HG03060 (cell line): ENCODE measurements at regions not wholly inside any gene's neighbourhood (a gene's known extent, or its start where the extent isn't known, plus 50 kb on each side); places are given as distances from the start of the nearest gene placed in this dataset.

ENCODE experiments used
- ATAC-seq: cut with Tn5 transposase; IDR thresholded peaks from one replicate; pipeline ENCODE4 v1.9.1; 2021; ENCODE audit warnings: low read depth, moderate number of reproducible peaks; ENCODE audit not compliant: unreplicated experiment

DNA sequence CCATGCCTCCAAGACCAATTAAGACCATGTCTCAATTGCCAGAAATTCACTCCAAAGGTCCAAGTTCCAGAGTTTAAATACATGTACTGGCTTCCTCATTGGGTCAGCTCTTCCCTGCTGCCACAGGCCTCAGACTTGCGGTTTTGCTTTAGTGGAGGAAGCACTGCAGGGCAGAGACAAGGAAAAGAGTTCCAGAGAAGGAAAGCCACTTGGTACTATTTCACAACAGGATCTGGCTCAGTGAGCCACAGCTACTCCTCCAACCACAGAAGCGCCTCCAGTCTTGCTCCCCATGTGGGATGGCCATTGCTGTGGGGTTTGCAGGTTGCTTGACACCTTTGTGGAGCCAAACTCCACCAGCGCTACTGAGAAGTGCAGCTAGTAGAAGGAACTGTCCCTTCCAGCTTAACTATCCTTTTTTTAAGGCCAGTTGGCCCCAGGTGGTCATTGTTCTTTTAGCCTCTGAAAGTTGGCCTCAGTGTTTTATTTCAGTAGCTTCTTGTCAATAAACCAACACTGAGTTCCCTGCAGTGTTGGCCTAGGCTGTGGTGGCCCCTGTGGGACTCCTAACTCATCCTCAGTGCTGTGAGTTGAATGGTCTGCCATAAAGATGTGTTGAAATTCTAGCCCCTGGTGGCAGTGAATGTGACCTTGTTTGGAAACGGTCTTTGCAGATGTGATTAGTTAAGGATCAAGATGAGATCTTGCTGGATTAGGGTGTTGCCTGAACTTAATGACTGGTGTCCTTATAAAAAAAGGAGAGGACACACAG, 93.7 kb upstream of the DAP start:
- ATAC-seq: no peak

DNA sequence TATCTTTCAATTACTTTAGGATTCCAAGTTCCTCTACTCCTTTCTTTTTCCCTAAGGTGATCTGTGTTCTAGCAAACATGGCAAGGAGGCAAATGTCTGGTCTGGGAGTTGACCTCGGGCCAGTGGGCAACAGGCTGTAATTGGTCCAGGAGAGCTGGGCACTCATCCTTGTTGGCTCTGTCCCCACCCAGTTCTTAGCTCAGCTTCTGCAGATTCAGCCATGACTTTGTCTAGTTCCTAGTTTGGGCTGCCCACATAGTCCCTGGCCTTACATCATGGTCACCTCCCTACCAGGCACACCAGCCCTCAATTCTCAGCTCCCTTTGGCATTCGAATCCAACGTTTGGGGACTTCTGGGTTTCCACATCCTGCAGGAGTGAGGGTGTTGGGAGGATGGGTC, 92.1 kb upstream of the DAP start:
- ATAC-seq: no peak

DNA sequence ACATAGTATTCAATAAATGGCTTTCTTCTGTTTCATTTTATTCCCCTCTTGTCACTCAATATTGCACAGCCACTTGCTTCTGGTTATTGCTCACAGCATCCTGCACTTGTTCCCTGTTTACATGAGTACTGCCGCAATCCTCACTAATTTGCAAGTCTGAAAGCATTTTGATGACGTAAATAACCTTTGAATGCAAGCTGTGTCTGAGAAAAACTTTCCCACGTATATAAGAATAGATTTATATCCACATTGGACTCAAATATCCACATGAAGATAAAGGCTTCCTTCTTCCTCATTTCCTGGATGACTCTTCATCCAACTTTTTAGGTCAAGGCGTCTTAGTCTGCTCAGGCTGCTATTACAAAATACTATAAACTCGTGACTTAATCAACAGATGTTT, 88.2 kb upstream of the DAP start:
- ATAC-seq: no peak

DNA sequence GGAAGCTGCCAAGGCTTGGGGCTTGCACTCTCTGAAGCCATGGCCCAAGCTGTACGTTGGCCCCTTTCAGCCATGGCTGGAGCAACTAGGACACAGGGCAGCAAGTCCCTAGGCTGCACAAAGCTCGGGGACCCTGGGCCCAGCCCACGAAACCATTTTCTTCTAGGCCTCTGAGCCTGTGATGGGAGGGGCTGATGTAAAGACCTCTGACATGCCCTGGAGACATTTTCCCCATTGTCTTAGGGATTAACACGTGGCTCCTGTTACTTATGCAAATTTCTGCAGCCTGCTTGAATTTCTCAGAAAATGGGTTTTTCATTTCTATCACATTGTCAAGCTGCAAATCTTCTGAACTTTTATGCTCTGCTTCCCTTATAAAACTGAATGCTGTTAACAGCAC, 83.0 kb upstream of the DAP start:
- ATAC-seq: no peak

DNA sequence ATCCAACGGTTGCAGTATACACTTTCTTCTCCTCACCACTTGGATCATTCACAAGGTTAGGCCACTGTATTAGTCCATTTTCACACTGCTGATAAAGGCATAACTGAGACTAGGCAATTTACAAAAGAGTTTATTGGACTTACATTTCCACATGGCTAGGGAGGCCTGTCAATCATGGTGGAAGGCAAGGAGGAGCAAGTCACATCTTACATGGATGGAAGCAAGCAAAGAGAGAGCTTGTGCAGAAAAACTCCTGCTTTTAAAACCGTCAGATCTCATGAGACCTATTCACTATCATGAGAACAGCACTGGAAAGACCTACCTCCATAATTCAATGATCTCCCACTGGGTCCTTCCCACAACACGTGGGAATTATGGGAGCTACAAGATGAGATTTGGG, 81.8 kb upstream of the DAP start:
- no peak for ATAC-seq

DNA sequence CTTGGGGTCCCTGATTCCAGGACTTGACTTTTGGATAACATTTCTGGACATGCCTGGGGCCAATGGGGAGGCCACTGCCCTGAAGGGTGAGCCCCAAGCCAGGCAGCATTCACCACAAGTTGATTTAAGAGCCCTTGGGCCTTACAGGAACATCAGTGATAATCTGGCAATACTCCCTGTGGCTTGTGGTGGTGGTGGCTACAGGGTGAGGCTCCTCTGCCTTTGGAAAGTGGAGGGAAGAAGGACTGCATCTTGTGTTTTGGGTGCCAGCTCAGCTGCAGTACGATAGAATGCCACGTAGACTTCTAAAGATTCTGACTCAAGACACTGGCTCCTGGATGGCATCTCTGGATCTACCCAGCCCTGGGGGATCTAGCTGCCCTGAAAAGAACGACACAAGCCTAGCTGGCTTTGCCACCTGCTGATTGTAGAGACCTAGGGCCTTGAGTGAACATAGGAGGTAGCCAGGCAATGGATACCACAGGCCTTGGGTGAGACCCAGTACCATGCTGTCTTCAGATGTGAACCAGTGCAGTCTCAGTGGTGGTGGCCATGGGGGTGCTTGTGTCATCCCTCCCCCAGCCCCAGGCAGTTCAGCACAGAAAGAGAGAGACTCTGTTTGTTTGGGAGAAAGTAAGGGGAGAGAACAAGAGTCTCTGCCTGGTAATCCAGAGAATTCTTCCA, 79.0 kb upstream of the DAP start:
- ATAC-seq: no peak

DNA sequence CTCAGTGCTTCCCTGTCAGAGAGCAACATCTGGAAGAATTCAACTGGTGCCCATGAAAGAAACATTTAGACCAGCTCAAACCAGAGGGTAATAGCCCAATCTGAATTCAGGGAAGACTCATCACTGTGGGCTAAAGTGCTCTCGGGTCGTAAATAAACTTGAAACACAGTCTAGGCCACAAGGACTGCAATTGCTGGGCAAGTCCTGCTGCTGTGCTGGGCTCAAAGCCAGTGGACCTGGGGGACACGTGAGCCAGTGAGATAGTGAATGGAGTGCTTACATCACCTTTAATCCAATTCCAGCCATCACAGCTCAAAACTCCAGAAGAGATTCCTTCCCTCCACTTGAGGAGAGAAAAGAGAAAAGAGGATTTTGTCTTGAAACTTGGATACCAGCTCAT, 78.1 kb upstream of the DAP start:
- no peak for ATAC-seq

DNA sequence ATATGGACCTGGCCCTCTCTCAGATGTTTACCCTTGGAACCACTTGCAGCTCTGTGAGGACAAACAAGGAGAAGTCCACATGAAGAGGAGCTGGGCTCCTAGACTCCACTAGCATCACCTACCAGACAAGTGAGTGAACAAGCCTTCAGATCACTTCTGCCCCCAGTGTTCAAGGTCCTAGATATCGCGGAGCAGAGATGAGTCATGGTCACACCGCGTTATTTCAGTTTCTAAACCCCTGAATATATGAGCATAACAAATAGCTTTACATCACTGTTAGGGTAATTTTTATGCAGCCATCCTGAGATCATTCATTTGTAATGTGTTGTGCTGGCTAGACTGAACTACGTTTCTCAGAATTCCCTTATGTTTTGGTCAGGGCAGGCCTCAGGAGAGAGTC, 77.0 kb upstream of the DAP start:
- ATAC-seq: no peak

DNA sequence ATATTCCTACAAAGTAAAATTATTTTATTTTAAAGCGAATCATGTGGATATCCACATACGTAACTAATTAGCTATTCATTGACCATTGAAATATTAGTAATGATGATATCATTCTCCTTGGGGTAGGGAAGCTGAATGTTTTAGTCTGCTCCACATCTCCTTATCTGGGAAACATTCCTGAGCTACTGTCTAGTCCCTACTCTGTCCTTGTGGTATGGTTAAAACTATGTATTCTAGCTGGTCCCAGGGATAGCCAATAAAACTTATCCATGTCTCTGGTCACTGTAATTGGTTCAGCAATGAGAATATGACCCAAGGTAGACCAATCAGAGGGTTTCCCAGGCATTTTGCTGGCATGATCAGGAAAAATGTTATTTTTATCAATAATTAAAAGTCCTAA, 76.0 kb upstream of the DAP start:
- ATAC-seq: no peak

DNA sequence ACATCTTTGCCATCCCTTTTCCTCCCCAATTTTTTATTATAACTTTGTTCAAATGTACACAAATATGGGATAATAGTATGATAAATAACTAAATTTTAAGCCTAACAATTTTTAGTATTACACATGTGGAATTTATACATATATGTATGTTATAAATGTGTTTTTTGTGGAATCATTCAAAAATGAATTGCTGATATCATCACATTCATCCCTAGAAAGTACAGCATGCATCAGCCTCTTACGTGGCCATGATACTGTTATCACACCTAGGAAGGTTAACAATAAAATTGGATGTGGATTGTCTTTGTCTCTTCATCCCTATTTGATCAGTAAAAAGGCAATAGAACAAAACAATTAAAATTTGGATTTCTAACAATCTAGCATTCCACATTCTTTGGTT, 73.7 kb upstream of the DAP start:
- ATAC-seq: no peak

DNA sequence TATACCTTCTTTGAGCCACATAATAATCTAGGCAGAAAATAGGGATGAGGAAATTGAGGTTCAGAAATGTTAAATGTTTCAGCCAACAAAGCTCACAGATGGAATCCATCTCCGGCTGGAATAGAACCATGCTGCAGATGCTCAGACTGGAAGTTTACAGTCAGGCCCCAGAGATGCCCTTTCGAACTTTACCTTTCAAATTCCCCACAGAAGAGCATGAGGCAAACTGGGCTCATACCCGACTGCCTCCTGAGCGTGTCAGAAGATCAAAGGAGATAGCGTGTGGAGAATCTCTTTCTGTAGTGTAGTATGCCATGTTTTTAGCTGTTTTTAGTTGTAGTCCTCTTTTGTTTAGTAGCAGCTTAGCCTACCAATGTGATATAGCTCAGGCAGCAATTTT, 72.0 kb upstream of the DAP start:
- no peak for ATAC-seq

DNA sequence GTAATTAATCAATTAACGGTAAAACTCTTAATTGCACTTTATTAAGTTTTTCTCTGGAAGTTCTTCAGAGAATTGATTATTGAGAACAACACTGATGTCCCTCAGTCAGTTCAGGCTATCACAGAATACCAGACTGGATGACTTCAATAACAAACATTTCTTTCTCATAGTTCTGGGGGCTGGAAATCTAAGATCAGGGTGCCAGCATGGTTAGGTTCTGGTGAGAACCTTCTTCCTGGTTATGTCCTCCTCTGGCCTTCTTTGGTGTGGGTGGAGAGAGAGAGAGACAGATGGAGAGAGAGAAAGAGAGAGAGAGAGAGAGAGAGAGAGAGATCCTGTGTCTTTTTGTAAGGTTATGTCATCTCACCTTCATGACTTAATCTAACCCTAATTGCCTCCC, 71.4 kb upstream of the DAP start:
- no peak for ATAC-seq

DNA sequence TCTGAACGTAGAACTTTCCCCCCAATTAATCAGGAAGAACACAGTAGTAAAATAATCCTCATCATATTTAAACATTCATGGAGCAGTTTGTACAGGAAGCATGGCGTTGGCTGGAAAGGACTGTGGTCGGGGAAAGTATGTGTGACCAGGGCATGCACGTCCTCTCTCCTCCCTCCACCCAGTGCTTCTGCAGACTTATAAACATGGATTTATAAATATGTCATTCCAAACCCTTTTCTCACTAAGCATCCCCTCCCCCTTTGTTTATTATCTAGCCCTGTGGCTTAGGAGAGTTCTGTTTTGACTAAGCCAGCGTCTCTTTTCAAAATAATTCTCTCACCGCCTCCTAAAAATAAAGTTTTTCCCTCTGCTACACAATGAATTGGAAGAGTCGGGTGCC, 70.4 kb upstream of the DAP start:
- ATAC-seq: no peak

DNA sequence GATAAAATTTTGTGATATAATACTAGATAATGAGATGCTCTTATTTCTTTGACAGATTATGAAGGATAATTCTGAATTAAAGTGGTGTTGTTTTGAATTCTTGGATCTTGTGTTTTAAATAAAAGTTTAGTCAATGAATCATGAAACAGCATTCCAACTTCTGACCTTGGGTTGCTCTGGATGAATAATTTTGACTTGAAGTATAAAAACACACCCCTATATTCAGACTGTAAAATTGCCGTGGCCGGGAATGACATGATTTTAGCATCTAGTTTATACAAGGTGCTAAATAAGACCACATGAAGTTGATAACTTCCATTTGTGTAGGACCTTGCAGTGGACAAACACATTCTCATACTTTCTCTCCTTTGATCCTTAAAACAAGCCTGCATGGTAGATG, 67.2 kb upstream of the DAP start:
- no peak for ATAC-seq

DNA sequence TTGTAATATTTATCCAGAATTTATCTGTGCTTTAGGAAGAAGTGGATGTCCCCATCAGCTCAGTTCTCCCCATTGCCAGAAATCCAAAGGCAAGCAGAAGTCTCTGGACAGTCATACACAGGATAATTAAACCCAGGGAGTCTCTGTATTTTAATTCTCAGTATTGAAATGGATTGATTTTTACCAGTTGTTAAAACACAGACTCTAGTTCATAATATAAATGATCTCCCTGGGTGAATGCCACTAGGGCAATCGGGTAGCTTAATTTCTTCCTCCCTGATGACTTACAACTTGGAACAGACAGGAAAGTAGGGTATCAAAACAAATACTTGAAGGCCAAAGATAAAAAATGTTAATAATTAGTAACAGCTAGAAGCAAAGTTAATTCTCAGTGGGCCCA, 66.5 kb upstream of the DAP start:
- no peak for ATAC-seq

DNA sequence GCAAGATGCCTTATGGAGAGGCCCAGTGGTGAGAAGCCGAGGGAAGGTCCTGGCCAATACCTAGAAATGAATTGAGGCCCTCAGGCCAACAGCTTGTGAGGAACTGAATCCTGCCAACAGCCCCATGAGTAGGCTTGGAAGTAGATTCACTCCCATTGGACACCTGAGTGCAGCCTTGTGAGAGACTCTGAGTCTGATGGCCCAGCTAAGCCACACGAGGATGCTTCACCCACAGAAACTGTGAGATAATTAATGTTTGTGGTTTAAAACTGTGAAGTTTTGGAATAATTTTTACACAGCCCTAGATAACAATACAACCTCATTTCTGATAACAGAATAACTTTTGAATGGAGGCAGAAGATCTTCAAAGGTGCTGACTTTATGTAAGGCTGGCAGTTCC, 65.9 kb upstream of the DAP start:
- no peak for ATAC-seq

DNA sequence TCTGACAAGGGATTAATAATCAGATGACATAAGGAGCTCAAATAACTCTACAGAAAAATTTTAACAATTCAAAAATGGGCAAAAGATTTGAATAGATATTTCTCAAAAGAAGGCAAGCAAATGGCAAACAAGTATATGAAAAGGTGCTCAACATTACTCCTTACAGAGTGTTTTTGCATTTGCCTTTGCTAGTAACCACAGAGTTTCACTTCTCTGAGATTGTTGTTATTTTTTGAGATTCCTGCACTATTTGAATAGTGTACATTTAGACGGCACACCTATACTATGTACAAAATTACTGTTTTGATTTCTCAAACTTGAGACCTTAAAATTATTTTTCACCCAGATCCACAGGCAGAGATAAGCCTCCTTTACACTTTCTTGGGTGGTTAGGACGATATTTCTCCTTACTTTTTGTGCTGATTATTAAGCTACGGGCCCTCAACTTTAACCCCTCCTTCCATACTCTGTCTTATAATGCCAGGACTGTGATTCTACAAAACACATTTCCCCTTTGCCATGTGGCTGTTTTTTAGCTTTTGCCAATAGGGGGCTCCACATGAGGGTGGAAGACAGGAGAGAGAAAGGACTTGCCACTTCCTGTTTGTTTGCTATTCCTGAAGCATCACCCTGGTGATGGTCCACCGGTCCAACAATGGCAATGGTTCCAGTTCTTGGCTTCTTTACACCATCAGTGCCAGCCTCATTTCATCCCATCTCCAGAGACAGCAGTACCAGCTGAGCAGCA, 65.0 kb upstream of the DAP start:
- ATAC-seq: peak; percentile 79

DNA sequence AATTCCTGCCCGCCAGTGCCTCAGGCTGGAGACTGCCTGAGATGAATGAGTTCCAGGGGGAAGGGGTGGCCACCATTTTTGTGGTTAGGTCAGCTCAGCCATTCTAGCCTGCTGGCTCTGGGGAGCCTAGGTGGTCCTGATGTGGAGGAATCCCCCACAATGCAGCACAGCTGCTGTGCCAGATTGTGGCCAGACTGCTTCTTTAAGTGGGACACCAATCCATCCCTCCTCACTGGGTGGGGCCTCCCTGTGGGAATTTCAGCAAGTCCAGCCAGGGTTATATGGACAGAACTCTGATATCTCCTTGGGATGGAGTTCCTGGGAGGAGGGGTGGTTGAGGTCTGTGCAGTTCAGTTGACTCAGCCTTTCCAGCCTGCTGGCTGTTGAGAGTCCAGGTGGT, 51.2 kb upstream of the DAP start:
- ATAC-seq: no peak
